Stimulated activated CD4-positive, alpha-beta T cell treated with anti-CD3 and anti-CD28 coated beads, Interleukin-4, amount 100 ng/mL, for 24 hours (primary cell): ENCODE measurements at regions not wholly inside any gene's neighbourhood (a gene's known extent, or its start where the extent isn't known, plus 50 kb on each side); places are given as distances from the start of the nearest gene placed in this dataset.
"Not testable (repeated sequence)": the region's sequence is repeated elsewhere in the genome, so short reads cannot be mapped to it uniquely, and the experiment has no call there.

Experiments used
- DNase-seq: peaks from one replicate; pipeline ENCODE4 v3.0.0-alpha.2; 2020

GRCh38 chr5:108696951-108697715 lies 50.6 kb upstream of the FER start:
- no peak for DNase-seq

GRCh38 chr5:108696407-108696806 lies 51.3 kb upstream of the FER start:
- DNase-seq: no peak

- no peak for DNase-seq
Measured at GRCh38 chr5:108688485-108688884, 59.2 kb upstream of the FER start.

- DNase-seq: no peak
Measured at GRCh38 chr5:108687595-108688200, 60.0 kb upstream of the FER start.

GRCh38 chr5:108686676-108687075 lies 61.0 kb upstream of the FER start:
- no peak for DNase-seq

- not testable (repeated sequence) for DNase-seq
Measured at GRCh38 chr5:108685448-108686216, 62.1 kb upstream of the FER start.

- DNase-seq: peak; percentile 27
Measured at GRCh38 chr5:108681079-108681921, 66.4 kb upstream of the FER start.

GRCh38 chr5:108678091-108678490 lies 69.6 kb upstream of the FER start:
- no peak for DNase-seq

- no peak for DNase-seq
Measured at GRCh38 chr5:108675736-108676135, 72.0 kb upstream of the FER start.

- DNase-seq: no peak
Measured at GRCh38 chr5:108672639-108673038, 75.1 kb upstream of the FER start.

GRCh38 chr5:108670591-108671289 lies 77.0 kb upstream of the FER start:
- DNase-seq: no peak

GRCh38 chr5:108669462-108669861 lies 78.2 kb upstream of the FER start:
- no peak for DNase-seq

GRCh38 chr5:108661590-108662219 lies 86.0 kb upstream of the FER start:
- DNase-seq: no peak

- no peak for DNase-seq
Measured at GRCh38 chr5:108661024-108661423, 86.7 kb upstream of the FER start.

- DNase-seq: no peak
Measured at GRCh38 chr5:108660291-108660690, 87.4 kb upstream of the FER start.

GRCh38 chr5:108659531-108659930 lies 88.2 kb upstream of the FER start:
- DNase-seq: no peak

- DNase-seq: no peak
Measured at GRCh38 chr5:108655750-108656450, 91.8 kb upstream of the FER start.

- DNase-seq: no peak
Measured at GRCh38 chr5:108654051-108654450, 93.6 kb upstream of the FER start.

- DNase-seq: no peak
Measured at GRCh38 chr5:108653201-108653600, 94.5 kb upstream of the FER start.

- DNase-seq: no peak
Measured at GRCh38 chr5:108650997-108651396, 96.7 kb upstream of the FER start.

GRCh38 chr5:108649646-108650045 lies 98.1 kb upstream of the FER start:
- no peak for DNase-seq
